ENCODE measurements at regions not wholly inside any gene's neighbourhood (a gene's known extent, or its start where the extent isn't known, plus 50 kb on each side); places are given as distances from the start of the nearest gene placed in this dataset.

GRCh38 chr2:107338571-107338970, 452.6 kb upstream of the ST6GAL2 start:
- H3K4me1 ChIP-seq (replicated peaks in 1 of 2; ENCODE audit: control insufficient read depth in 2 of 2, insufficient read depth in 2 of 2, low read length in 2 of 2): no peaks in the 10 kb centered on the region
- H3K36me3 ChIP-seq (ENCODE audit: control insufficient read depth, insufficient read depth, low read length): no peaks in the 10 kb centered on the region
- no peak overlapping the region for H3K4me2 ChIP-seq (ENCODE audit: insufficient read depth, low read length)
- ChIA-PET POLR2A (no interaction called here), CTCF (ENCODE audit: low intra/inter-chr PET ratio) (interaction anchor here (0.6 kb wide), 1 partner anchor 9 kb away, joined by 7 read pairs; no protein-coding TSS in a partner anchor)
- H3K9me1 ChIP-seq (ENCODE audit: control insufficient read depth, insufficient read depth, low read length): no peaks in the 10 kb centered on the region
- no peaks in the 10 kb centered on the region for H3K9me3 ChIP-seq (replicated peaks; ENCODE audit: control insufficient read depth, insufficient read depth, low read depth, low read length)
- TF ChIP-seq POLR3G (IDR thresholded peaks at IDR 0.05; ENCODE audit: extremely low read depth, insufficient read length, insufficient replicate concordance) (no peak), RBM34 (IDR thresholded peaks at IDR 0.05; ENCODE audit: borderline replicate concordance, insufficient read depth, low read length) (no peak), MTA2 (IDR thresholded peaks at IDR 0.05; ENCODE audit: low read depth) (no peak), ZNF511 (CRISPR knock-in tag; IDR thresholded peaks at IDR 0.05) (no peak), ZNF639 (CRISPR knock-in tag; conservative IDR thresholded peaks at IDR 0.05 in 1 of 2, IDR thresholded peaks at IDR 0.05 in 1 of 2) (no peak), ZNF324 (CRISPR knock-in tag; IDR thresholded peaks at IDR 0.05) (no peak), SNRNP70 (optimal IDR thresholded peaks at IDR 0.05; ENCODE audit: low read depth, low read length) (no peak), FOXA1 (IDR thresholded peaks at IDR 0.05; ENCODE audit: borderline replicate concordance) (no peak), EZH2 (IDR thresholded peaks at IDR 0.05; ENCODE audit: borderline replicate concordance, low read depth, low read length) (no peak), MEIS2 (IDR thresholded peaks at IDR 0.05; ENCODE audit: partially characterized antibody) (no peak), NEUROD1 (IDR thresholded peaks at IDR 0.05; ENCODE audit: borderline replicate concordance, low read depth, low read length, partially characterized antibody) (no peak)
- DNase-seq (ENCODE audit: extremely low read depth in 1 of 4, low spot score in 3 of 4): no peak
- WGBS (ENCODE audit: insufficient coverage, low coverage, missing lambda C conversion rate): 1% methylated on average over 6 of the region's 6 CpGs
- H3K27ac ChIP-seq (ENCODE audit: extremely low read depth, low read depth, low read length): no peak overlapping the region
- BruUV-seq (replicated peaks): no TSS peak
- in situ Hi-C loops (cut with MboI) (no loop called here), intact Hi-C loops (cut with micrococcal nuclease) (no loop called here)
- no peaks in the 10 kb centered on the region for H4K20me1 ChIP-seq (replicated peaks; ENCODE audit: control insufficient read depth, insufficient read depth, low read length)
- no peak overlapping the region for H3K9ac ChIP-seq (ENCODE audit: insufficient read depth in 1 of 2, low read depth in 2 of 2, low read length in 2 of 2)
- no peak overlapping the region for H2AFZ ChIP-seq (ENCODE audit: low read depth, low read length)
- no peak overlapping the region for H3K4me3 ChIP-seq
- ATAC-seq: no peak
- no peaks in the 10 kb centered on the region for H3K79me2 ChIP-seq (ENCODE audit: control insufficient read depth, insufficient read depth, low read length)
- H3K27me3 ChIP-seq (ENCODE audit: control insufficient read depth in 2 of 2, insufficient read depth in 2 of 2, low read length in 2 of 2): no peaks in the 10 kb centered on the region
- FAIRE-seq: no peak

All from K562 (cell line).